Neural progenitor cell (in vitro differentiated cells): ENCODE measurements at regions not wholly inside any gene's neighbourhood (a gene's known extent, or its start where the extent isn't known, plus 50 kb on each side); places are given as distances from the start of the nearest gene placed in this dataset.

Source experiments
- DNase-seq: peaks from one replicate; pipeline ENCODE4 v3.0.0-alpha.2; 2016; ENCODE audit warnings: low spot score
- H2AFZ ChIP-seq: fragments of 200-600 bp; sonication (generic); replicated peaks from 2 replicates; pipeline ENCODE4 v1.6.1; 2016; ENCODE audit warnings: antibody characterized with exemption
- H3F3A ChIP-seq: fragments of 200-600 bp; sonication (generic); 2 replicates; pipeline ENCODE4 v1.6.1; 2016; ENCODE audit warnings: antibody characterized with exemption, low read depth
- H3K27ac ChIP-seq: fragments of 200-600 bp; sonication (generic); 2 replicates; pipeline ENCODE4 v1.5.1; 2016; ENCODE audit warnings: mild to moderate bottlenecking
- H3K27me3 ChIP-seq: fragments of 200-600 bp; sonication (generic); 2 replicates; pipeline ENCODE4 v1.6.1; 2016; ENCODE audit warnings: mild to moderate bottlenecking, moderate library complexity
- H3K36me3 ChIP-seq: fragments of 200-600 bp; sonication (generic); 2 replicates; pipeline ENCODE4 v1.5.1; 2016
- H3K4me1 ChIP-seq: fragments of 200-600 bp; sonication (generic); 2 replicates; pipeline ENCODE4 v1.6.1; 2016; ENCODE audit warnings: mixed run types
- H3K4me2 ChIP-seq: fragments of 200-600 bp; sonication (generic); 2 replicates; pipeline ENCODE4 v1.6.1; 2016
- H3K4me3 ChIP-seq: fragments of 200-600 bp; sonication (generic); 2 replicates; pipeline ENCODE4 v1.5.1; 2016
- H3K79me2 ChIP-seq: fragments of 200-600 bp; sonication (generic); 2 replicates; pipeline ENCODE4 v1.6.1; 2016; ENCODE audit warnings: low read depth
- H3K9ac ChIP-seq: fragments of 200-600 bp; sonication (generic); 2 replicates; pipeline ENCODE4 v1.6.1; 2016
- H3K9me3 ChIP-seq: fragments of 200-600 bp; sonication (generic); 2 replicates; pipeline ENCODE4 v1.5.1; 2016; ENCODE audit warnings: low read depth
- H4K20me1 ChIP-seq: fragments of 200-600 bp; sonication (generic); 2 replicates; pipeline ENCODE4 v1.6.1; 2016; ENCODE audit warnings: low read depth
- H3K27ac Mint-ChIP-seq: 3 replicates; pipeline ENCODE4 v1.8.0; 2021; ENCODE audit warnings: mixed read lengths
- H3K27me3 Mint-ChIP-seq: 2 replicates; pipeline ENCODE4 v1.8.0; 2022; ENCODE audit warnings: low read depth, mild to moderate bottlenecking, inconsistent platforms, moderate library complexity, mixed read lengths; ENCODE audit not compliant: insufficient read depth
- H3K36me3 Mint-ChIP-seq: 3 replicates; pipeline ENCODE4 v1.8.0; 2021; ENCODE audit warnings: mixed read lengths
- H3K4me1 Mint-ChIP-seq: 3 replicates; pipeline ENCODE4 v1.8.0; 2021; ENCODE audit warnings: mixed read lengths
- H3K4me3 Mint-ChIP-seq: 3 replicates; pipeline ENCODE4 v1.8.0; 2021; ENCODE audit warnings: mild to moderate bottlenecking, moderate library complexity, mixed read lengths
- H3K9me3 Mint-ChIP-seq: 3 replicates; pipeline ENCODE4 v1.8.0; 2020; ENCODE audit warnings: mixed read lengths
- CTCF ChIP-seq: fragments of 200-600 bp; sonication (generic); IDR thresholded peaks from 2 replicates; pipeline ENCODE4 v1.5.1; 2017; ENCODE audit warnings: antibody characterized with exemption, mild to moderate bottlenecking
- EZH2 ChIP-seq: fragments of 200-600 bp; sonication (generic); IDR thresholded peaks from 2 replicates; pipeline ENCODE4 v1.6.1; 2017; ENCODE audit warnings: antibody characterized with exemption, mild to moderate bottlenecking, moderate library complexity
- EZH2phosphoT487 ChIP-seq: fragments of 200-600 bp; sonication (generic); IDR thresholded peaks from 2 replicates; pipeline ENCODE4 v1.6.1; 2017; ENCODE audit warnings: antibody characterized with exemption

GRCh38 chr11:21775911-21776310 is 417.0 kb upstream of the ANO5 start:
- Histone ChIP-seq H3F3A (no peaks in the 10 kb centered on the region), H3K36me3 (no peaks in the 10 kb centered on the region), H3K27ac (no peak overlapping the region), H3K4me1 (no peaks in the 10 kb centered on the region), H3K27me3 (no peaks in the 10 kb centered on the region), H4K20me1 (no peaks in the 10 kb centered on the region), H3K4me3 (no peak overlapping the region), H3K9ac (no peak overlapping the region), H3K79me2 (no peaks in the 10 kb centered on the region), H2AFZ (no peak overlapping the region), H3K4me2 (no peak overlapping the region), H3K9me3 (no peaks in the 10 kb centered on the region)
- H3K36me3 Mint-ChIP-seq: no peaks in the 10 kb centered on the region
- no peaks in the 10 kb centered on the region for H3K4me1 Mint-ChIP-seq
- H3K4me3 Mint-ChIP-seq: no peak overlapping the region
- no peak for TF ChIP-seq EZH2phosphoT487
- TF ChIP-seq CTCF: no peak
- TF ChIP-seq EZH2: no peak
- no peak overlapping the region for H3K27ac Mint-ChIP-seq
- no peak for DNase-seq
- H3K27me3 Mint-ChIP-seq: no peaks in the 10 kb centered on the region
- no peaks in the 10 kb centered on the region for H3K9me3 Mint-ChIP-seq

- no peaks in the 10 kb centered on the region for H3K27me3 ChIP-seq
- H3K4me1 ChIP-seq: no peaks in the 10 kb centered on the region
- Mint-ChIP-seq H3K4me3 (no peak overlapping the region), H3K27ac (no peak overlapping the region), H3K4me1 (no peaks in the 10 kb centered on the region), H3K9me3 (no peaks in the 10 kb centered on the region), H3K27me3 (no peaks in the 10 kb centered on the region), H3K36me3 (no peaks in the 10 kb centered on the region)
- H3K79me2 ChIP-seq: no peaks in the 10 kb centered on the region
- H3K4me2 ChIP-seq: no peak overlapping the region
- H4K20me1 ChIP-seq: no peaks in the 10 kb centered on the region
- H2AFZ ChIP-seq: no peak overlapping the region
- H3F3A ChIP-seq: no peaks in the 10 kb centered on the region
- no peaks in the 10 kb centered on the region for H3K36me3 ChIP-seq
- no peak overlapping the region for H3K27ac ChIP-seq
- no peak overlapping the region for H3K4me3 ChIP-seq
- H3K9ac ChIP-seq: no peak overlapping the region
- DNase-seq: no peak
- TF ChIP-seq CTCF: no peak
- no peak for TF ChIP-seq EZH2phosphoT487
- TF ChIP-seq EZH2: no peak
- H3K9me3 ChIP-seq: no peaks in the 10 kb centered on the region
Measured at GRCh38 chr11:21783954-21784353, 408.9 kb upstream of the ANO5 start.

GRCh38 chr11:21785351-21785750 is 407.5 kb upstream of the ANO5 start:
- H3K79me2 ChIP-seq: no peaks in the 10 kb centered on the region
- H3K9me3 ChIP-seq: no peaks in the 10 kb centered on the region
- DNase-seq: no peak
- TF ChIP-seq EZH2phosphoT487: no peak
- no peak for TF ChIP-seq EZH2
- no peak for TF ChIP-seq CTCF
- no peaks in the 10 kb centered on the region for H3K9me3 Mint-ChIP-seq
- H3K27me3 ChIP-seq: no peaks in the 10 kb centered on the region
- no peak overlapping the region for H2AFZ ChIP-seq
- H3K4me3 ChIP-seq: no peak overlapping the region
- H4K20me1 ChIP-seq: no peaks in the 10 kb centered on the region
- H3F3A ChIP-seq: no peaks in the 10 kb centered on the region
- H3K27ac ChIP-seq: no peak overlapping the region
- H3K27me3 Mint-ChIP-seq: no peaks in the 10 kb centered on the region
- H3K4me2 ChIP-seq: no peak overlapping the region
- no peaks in the 10 kb centered on the region for H3K4me1 ChIP-seq
- H3K4me3 Mint-ChIP-seq: no peak overlapping the region
- H3K36me3 ChIP-seq: no peaks in the 10 kb centered on the region
- no peak overlapping the region for H3K9ac ChIP-seq
- no peaks in the 10 kb centered on the region for H3K4me1 Mint-ChIP-seq
- H3K27ac Mint-ChIP-seq: no peak overlapping the region
- H3K36me3 Mint-ChIP-seq: no peaks in the 10 kb centered on the region

GRCh38 chr11:21794306-21794705 is 398.6 kb upstream of the ANO5 start:
- Histone ChIP-seq H3K4me2 (no peak overlapping the region), H3K9me3 (no peaks in the 10 kb centered on the region), H3K27me3 (no peaks in the 10 kb centered on the region), H3K4me1 (no peaks in the 10 kb centered on the region), H3K79me2 (no peaks in the 10 kb centered on the region), H3K9ac (no peak overlapping the region), H3K36me3 (no peaks in the 10 kb centered on the region), H4K20me1 (no peaks in the 10 kb centered on the region), H3F3A (no peaks in the 10 kb centered on the region), H3K4me3 (no peak overlapping the region), H2AFZ (no peak overlapping the region), H3K27ac (no peak overlapping the region)
- no peaks in the 10 kb centered on the region for H3K27me3 Mint-ChIP-seq
- no peak for TF ChIP-seq CTCF
- no peak for TF ChIP-seq EZH2phosphoT487
- no peak for TF ChIP-seq EZH2
- no peaks in the 10 kb centered on the region for H3K36me3 Mint-ChIP-seq
- DNase-seq: no peak
- no peaks in the 10 kb centered on the region for H3K9me3 Mint-ChIP-seq
- no peak overlapping the region for H3K4me3 Mint-ChIP-seq
- no peaks in the 10 kb centered on the region for H3K4me1 Mint-ChIP-seq
- no peak overlapping the region for H3K27ac Mint-ChIP-seq
